ENCODE measurements at regions not wholly inside any gene's neighbourhood (a gene's known extent, or its start where the extent isn't known, plus 50 kb on each side); places are given as distances from the start of the nearest gene placed in this dataset.

- no peaks in the 10 kb centered on the region for H3K4me1 ChIP-seq
- TF ChIP-seq CTCF (IDR thresholded peaks at IDR 0.05) (no peak), POLR2AphosphoS5 (IDR thresholded peaks at IDR 0.05; ENCODE audit: insufficient read depth in 1 of 2, low read depth in 1 of 2) (no peak), POLR2A (IDR thresholded peaks at IDR 0.05) (no peak)
- no peaks in the 10 kb centered on the region for H3K27me3 ChIP-seq
- no peak overlapping the region for H3K4me3 ChIP-seq
- DNase-seq (ENCODE audit: extremely low spot score in 2 of 2): no peak
- no peaks in the 10 kb centered on the region for H3K36me3 ChIP-seq
- no peak overlapping the region for H3K27ac ChIP-seq
- intact Hi-C loops (cut with DNase I): no loop called here
- peaks cover 23% of the 10 kb centered on the region for H3K9me3 ChIP-seq
Observed at GRCh38 chr14:89600029-89600428, 183.0 kb upstream of the FOXN3 start.

DNA sequence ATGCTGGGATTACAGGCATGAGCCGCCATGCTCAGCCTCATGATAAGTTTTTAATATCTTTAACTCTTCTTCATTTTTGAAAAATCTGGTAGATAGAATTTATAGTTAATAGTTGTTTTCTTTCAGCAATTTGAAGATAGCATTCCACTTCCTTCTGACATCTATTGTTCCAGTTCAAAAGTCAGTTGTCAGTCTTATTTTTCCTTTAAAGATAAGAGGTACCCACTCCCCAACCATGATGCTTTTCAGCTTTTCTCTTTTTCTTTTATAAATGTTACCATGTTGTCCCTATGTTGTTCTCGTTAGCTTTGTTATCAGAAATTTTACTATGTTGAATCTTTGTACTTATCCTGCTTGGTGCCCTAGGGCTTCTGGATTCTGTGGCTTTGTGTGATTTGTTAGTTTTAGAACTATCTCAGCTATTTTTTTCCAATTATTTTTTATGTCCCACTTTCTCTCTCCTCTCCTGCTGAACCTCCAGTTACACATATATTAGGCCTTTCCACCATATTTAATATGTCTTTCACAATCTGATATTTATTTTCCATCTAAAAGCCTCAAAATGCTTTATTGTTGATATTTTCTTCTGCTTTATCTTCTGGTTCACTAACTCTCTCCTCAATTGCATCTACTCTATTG is 181.6 kb upstream of the FOXN3 start:
- Histone ChIP-seq H3K4me3 (no peak overlapping the region), H3K27me3 (no peaks in the 10 kb centered on the region), H3K27ac (no peak overlapping the region), H3K36me3 (no peaks in the 10 kb centered on the region), H3K9me3 (peaks cover 23% of the 10 kb centered on the region), H3K4me1 (no peaks in the 10 kb centered on the region)
- DNase-seq (ENCODE audit: extremely low spot score in 2 of 2): no peak
- intact Hi-C loops (cut with DNase I): no loop called here
- no peak for TF ChIP-seq POLR2A (IDR thresholded peaks at IDR 0.05)
- TF ChIP-seq POLR2AphosphoS5 (IDR thresholded peaks at IDR 0.05; ENCODE audit: insufficient read depth in 1 of 2, low read depth in 1 of 2): no peak
- no peak for TF ChIP-seq CTCF (IDR thresholded peaks at IDR 0.05)

GRCh38 chr14:89592961-89593360 is 175.9 kb upstream of the FOXN3 start:
- Histone ChIP-seq H3K4me3 (no peak overlapping the region), H3K4me1 (no peaks in the 10 kb centered on the region), H3K27ac (no peak overlapping the region), H3K36me3 (no peaks in the 10 kb centered on the region), H3K27me3 (no peaks in the 10 kb centered on the region), H3K9me3 (peaks cover 7% of the 10 kb centered on the region)
- TF ChIP-seq POLR2A (IDR thresholded peaks at IDR 0.05) (no peak), CTCF (IDR thresholded peaks at IDR 0.05) (no peak), POLR2AphosphoS5 (IDR thresholded peaks at IDR 0.05; ENCODE audit: insufficient read depth in 1 of 2, low read depth in 1 of 2) (no peak)
- no peak for DNase-seq (ENCODE audit: extremely low spot score in 2 of 2)
- intact Hi-C loops (cut with DNase I): no loop called here

DNA sequence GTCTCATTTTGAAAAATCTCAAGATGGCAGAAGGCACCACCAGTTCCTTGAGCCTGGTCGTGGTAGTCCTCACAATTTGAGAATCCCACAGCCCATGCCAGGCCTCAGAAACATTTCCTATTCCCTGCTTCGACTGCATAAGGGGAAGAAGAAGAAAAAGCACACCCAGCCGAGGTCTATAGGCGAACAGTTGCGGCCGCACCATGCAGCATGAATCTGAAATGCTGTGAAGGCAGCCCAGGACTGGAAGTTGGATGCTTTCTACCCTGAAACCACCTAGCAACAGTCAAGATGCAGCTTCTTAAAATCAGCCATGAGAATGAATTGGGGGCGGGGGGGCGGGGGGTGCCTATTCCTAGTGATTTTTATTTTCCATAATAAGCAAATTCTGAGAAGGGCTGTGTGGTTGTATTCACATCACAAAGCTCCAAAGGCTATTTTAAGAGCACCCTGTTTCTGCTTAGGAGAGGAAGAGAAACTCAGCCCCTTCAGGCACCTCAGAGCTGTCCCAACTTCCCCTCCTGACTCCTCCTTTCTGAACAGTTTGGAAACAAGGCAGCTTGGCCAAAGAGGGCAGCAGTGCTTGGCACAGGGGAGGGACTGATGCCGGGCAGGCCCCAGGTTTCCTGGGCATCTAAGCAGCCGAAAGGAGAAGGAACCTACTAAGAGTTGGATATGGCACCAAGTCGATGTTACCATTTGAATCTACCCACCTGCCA is 172.5 kb upstream of the FOXN3 start:
- peak in 1 of 2 donors; percentile 42 for DNase-seq (ENCODE audit: extremely low spot score in 2 of 2)
- intact Hi-C loops (cut with DNase I): no loop called here
- no peaks in the 10 kb centered on the region for H3K4me1 ChIP-seq
- no peak overlapping the region for H3K27ac ChIP-seq
- no peaks in the 10 kb centered on the region for H3K27me3 ChIP-seq
- no peak overlapping the region for H3K4me3 ChIP-seq
- H3K36me3 ChIP-seq: no peaks in the 10 kb centered on the region
- no peaks in the 10 kb centered on the region for H3K9me3 ChIP-seq
- TF ChIP-seq POLR2AphosphoS5 (IDR thresholded peaks at IDR 0.05; ENCODE audit: insufficient read depth in 1 of 2, low read depth in 1 of 2): no peak
- TF ChIP-seq CTCF (IDR thresholded peaks at IDR 0.05): no peak
- TF ChIP-seq POLR2A (IDR thresholded peaks at IDR 0.05): no peak

DNA sequence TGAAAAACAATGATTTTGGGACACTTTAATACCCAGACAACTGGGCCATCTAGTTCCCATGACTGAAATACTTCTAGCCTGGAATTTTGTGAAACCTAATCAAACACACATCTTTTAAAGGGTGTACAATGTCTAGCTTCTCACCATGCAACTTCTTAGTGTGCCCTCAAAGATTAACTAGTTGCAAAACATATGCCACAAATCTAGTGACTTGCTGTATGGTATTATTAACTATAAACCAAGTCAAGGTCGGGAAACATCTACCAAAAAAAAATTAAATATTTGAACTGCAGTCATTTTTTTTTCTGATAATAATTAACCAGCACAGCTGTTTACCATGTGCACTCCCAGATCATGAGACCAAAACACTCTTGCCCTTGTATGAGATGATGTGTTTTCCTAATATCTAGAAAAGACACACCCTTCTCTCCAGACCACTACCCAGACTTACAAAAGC is 171.8 kb upstream of the FOXN3 start:
- Histone ChIP-seq H3K27me3 (no peaks in the 10 kb centered on the region), H3K4me1 (no peaks in the 10 kb centered on the region), H3K9me3 (no peaks in the 10 kb centered on the region), H3K27ac (no peak overlapping the region), H3K4me3 (no peak overlapping the region), H3K36me3 (no peaks in the 10 kb centered on the region)
- no peak for TF ChIP-seq CTCF (IDR thresholded peaks at IDR 0.05)
- TF ChIP-seq POLR2A (IDR thresholded peaks at IDR 0.05): no peak
- TF ChIP-seq POLR2AphosphoS5 (IDR thresholded peaks at IDR 0.05; ENCODE audit: insufficient read depth in 1 of 2, low read depth in 1 of 2): no peak
- intact Hi-C loops (cut with DNase I): no loop called here
- no peak for DNase-seq (ENCODE audit: extremely low spot score in 2 of 2)

All from vagina (tissue), 2 donors.